IMR-90 (cell line): ENCODE measurements at regions not wholly inside any gene's neighbourhood (a gene's known extent, or its start where the extent isn't known, plus 50 kb on each side); places are given as distances from the start of the nearest gene placed in this dataset.
"Not testable (repeated sequence)": the region's sequence is repeated elsewhere in the genome, so short reads cannot be mapped to it uniquely, and the experiment has no call there.

ENCODE experiments used
- ATAC-seq: fragments of 200-7000 bp; cut with Tn5 transposase; 2 replicates; pipeline ENCODE4 v1.9.1; 2020; ENCODE audit warnings: low read depth, mild to moderate bottlenecking, moderate library complexity
- BruUV-seq: library from RNA; stranded (reverse); fragments of 400-500 nt; replicated peaks from 2 replicates; lab custom pipeline; 2021; lab: Mats Ljungman, UMichigan
- CTCF ChIA-PET: fragments of 300-600 bp; formaldehyde crosslinking; extraction: SDS; loops from one replicate; lab custom pipeline; 2021; ENCODE audit warnings: antibody characterized with exemption; lab: Yijun Ruan, JAX
- POLR2A ChIA-PET: fragments of 300-600 bp; sonication (Branson Sonifier 250); formaldehyde crosslinking; loops from one replicate; lab custom pipeline; 2022; ENCODE audit warnings: antibody characterized with exemption; ENCODE audit not compliant: unreplicated experiment; lab: Charles Lee
- DNase-seq: peaks from one replicate; pipeline ENCODE4 v3.0.0; 2013
- H2AFZ ChIP-seq: replicated peaks from 2 replicates; pipeline ENCODE3; 2013; ENCODE audit warnings: low read length, mild to moderate bottlenecking; ENCODE audit not compliant: poor library complexity
- H2AK5ac ChIP-seq: 2 replicates; pipeline ENCODE4 v1.6.1; 2013; ENCODE audit warnings: low read depth, low read length, inconsistent platforms
- H2AK9ac ChIP-seq: replicated peaks from 2 replicates; pipeline ENCODE3; 2013; ENCODE audit warnings: mild to moderate bottlenecking, low read depth, low read length, moderate library complexity; ENCODE audit not compliant: poor library complexity
- H2BK120ac ChIP-seq: 2 replicates; pipeline ENCODE4 v1.6.1; 2013; ENCODE audit warnings: low read depth, low read length, inconsistent platforms
- H2BK15ac ChIP-seq: 3 replicates; pipeline ENCODE4 v1.6.1; 2013; ENCODE audit warnings: low read depth, low read length, inconsistent platforms
- H2BK20ac ChIP-seq: 2 replicates; pipeline ENCODE4 v1.6.1; 2013; ENCODE audit warnings: low read depth, mild to moderate bottlenecking, inconsistent platforms, low read length, moderate library complexity
- H2BK5ac ChIP-seq: 2 replicates; pipeline ENCODE4 v1.6.1; 2013; ENCODE audit warnings: mild to moderate bottlenecking, low read depth, low read length, inconsistent platforms; ENCODE audit not compliant: poor library complexity, severe bottlenecking
- H3K14ac ChIP-seq: replicated peaks from 2 replicates; pipeline ENCODE4 v1.6.1; 2013; ENCODE audit warnings: low read depth, low read length, inconsistent platforms
- H3K18ac ChIP-seq: 2 replicates; pipeline ENCODE4 v1.6.1; 2013; ENCODE audit warnings: low read depth, low read length, control low read depth
- H3K23ac ChIP-seq: 2 replicates; pipeline ENCODE4 v1.6.1; 2013; ENCODE audit warnings: low read depth, low read length, inconsistent platforms
- H3K27ac ChIP-seq: 2 replicates; pipeline ENCODE4 v1.5.1; 2013; ENCODE audit warnings: mild to moderate bottlenecking, control low read depth, low read length; ENCODE audit not compliant: insufficient read depth
- H3K27me3 ChIP-seq: 2 replicates; pipeline ENCODE4 v1.6.1; 2013; ENCODE audit warnings: low read length; ENCODE audit not compliant: control insufficient read depth, insufficient read depth
- H3K36me3 ChIP-seq: 2 replicates; pipeline ENCODE4 v1.6.1; 2013; ENCODE audit warnings: low read length, mixed read lengths; ENCODE audit not compliant: control insufficient read depth, insufficient read depth
- H3K4ac ChIP-seq: 2 replicates; pipeline ENCODE4 v1.6.1; 2013; ENCODE audit warnings: low read depth, low read length, inconsistent platforms
- H3K4me1 ChIP-seq: 2 replicates; pipeline ENCODE4 v1.6.1; 2013; ENCODE audit warnings: low read length, mixed read lengths; ENCODE audit not compliant: control insufficient read depth, insufficient read depth
- H3K4me2 ChIP-seq: 2 replicates; pipeline ENCODE4 v1.6.1; 2013; ENCODE audit warnings: low read depth, mild to moderate bottlenecking, control low read depth, low read length, moderate library complexity
- H3K4me3 ChIP-seq: 2 replicates; pipeline ENCODE4 v1.5.1; 2013; ENCODE audit warnings: low read depth, mild to moderate bottlenecking, control low read depth, low read length, moderate library complexity; ENCODE audit not compliant: insufficient read depth
- H3K56ac ChIP-seq: 2 replicates; pipeline ENCODE4 v1.6.1; 2013; ENCODE audit warnings: low read length, inconsistent platforms; ENCODE audit not compliant: insufficient read depth; ENCODE audit errors: extremely low read depth
- H3K79me1 ChIP-seq, 2 experiments: 2 replicates each; pipeline ENCODE4 v1.6.1; 2013; ENCODE audit warnings: low read length in 2 of 2, inconsistent platforms in 1 of 2, low read depth in 1 of 2
- H3K9ac ChIP-seq: 2 replicates; pipeline ENCODE4 v1.6.1; 2013; ENCODE audit warnings: low read depth, low read length, control low read depth
- H3K9me1 ChIP-seq: 2 replicates; pipeline ENCODE4 v1.6.1; 2013; ENCODE audit warnings: low read length, inconsistent platforms; ENCODE audit not compliant: insufficient read depth
- H3K9me3 ChIP-seq: 2 replicates; pipeline ENCODE4 v1.6.1; 2013; ENCODE audit warnings: low read length; ENCODE audit not compliant: control insufficient read depth, insufficient read depth
- H4K20me1 ChIP-seq: 2 replicates; pipeline ENCODE4 v1.6.1; 2013; ENCODE audit warnings: low read length, inconsistent platforms; ENCODE audit not compliant: insufficient read depth
- H4K5ac ChIP-seq: 2 replicates; pipeline ENCODE4 v1.6.1; 2013; ENCODE audit warnings: mild to moderate bottlenecking, low read depth, low read length, control low read depth
- H4K8ac ChIP-seq, 2 experiments: 2 replicates each; pipeline ENCODE4 v1.6.1; 2013; ENCODE audit warnings: low read depth in 2 of 2, low read length in 2 of 2, control low read depth in 1 of 2, inconsistent platforms in 1 of 2
- H4K91ac ChIP-seq: 2 replicates; pipeline ENCODE4 v1.6.1; 2013; ENCODE audit warnings: low read depth, low read length, inconsistent platforms; ENCODE audit not compliant: insufficient read depth
- WGBS, 2 experiments: methylation state at CpG; one replicate each; pipeline versions ENCODE4 v1.1.5 to v1.1.7; 2013; ENCODE audit warnings: missing lambda C conversion rate in 2 of 2; ENCODE audit not compliant: insufficient read length in 1 of 2; ENCODE audit errors: extremely low coverage in 2 of 2; 5-methylcytosine and 5-hydroxymethylcytosine counted together
- dilution Hi-C: fragments of 300-500 bp; cut with HindIII; formaldehyde crosslinking; loops from one replicate; pipeline ENCODE4 v1.14.3; 2018; ENCODE audit warnings: low sequenced_read_pairs; ENCODE audit not compliant: unreplicated experiment
- in situ Hi-C: fragments of 300-500 bp; cut with MboI; formaldehyde crosslinking; loops from 3 replicates; pipeline ENCODE4 v1.14.3; 2019; ENCODE audit warnings: low sequenced_read_pairs, inconsistent platforms, mixed read lengths
- intact Hi-C: fragments of 100-400 bp; cut with micrococcal nuclease; formaldehyde crosslinking; loops from 2 replicates; pipeline ENCODE4 v1.10.0; 2022

- H3K27ac ChIP-seq, H3K27me3 ChIP-seq, H3K56ac ChIP-seq, DNase-seq, H2AK5ac ChIP-seq, CTCF ChIA-PET, H3K23ac ChIP-seq, H2AFZ ChIP-seq, POLR2A ChIA-PET, H3K14ac ChIP-seq, H4K20me1 ChIP-seq, H4K8ac ChIP-seq, H3K4me2 ChIP-seq, H3K4me3 ChIP-seq, H4K91ac ChIP-seq, H3K79me1 ChIP-seq, H4K5ac ChIP-seq, H2BK15ac ChIP-seq, intact Hi-C loops, H2BK120ac ChIP-seq, H3K9ac ChIP-seq, H3K4ac ChIP-seq, H2AK9ac ChIP-seq, BruUV-seq, dilution Hi-C loops, H3K9me3 ChIP-seq, H2BK20ac ChIP-seq, ATAC-seq, H3K18ac ChIP-seq, in situ Hi-C loops, H2BK5ac ChIP-seq, H3K36me3 ChIP-seq, H3K4me1 ChIP-seq, H3K9me1 ChIP-seq: not testable (repeated sequence)
- WGBS, 2 experiments, result 78% methylated on average over 3 of the region's 10 CpGs; no CpG with 5 or more reads in 1 of the 2 experiments
Observed at GRCh38 chr2:211025089-211025488, 468.7 kb downstream of the CPS1 start.
